GM12878 (cell line): ENCODE measurements at regions not wholly inside any gene's neighbourhood (a gene's known extent, or its start where the extent isn't known, plus 50 kb on each side); places are given as distances from the start of the nearest gene placed in this dataset.

Source experiments
- ATAC-seq: fragments of 200-7000 bp; cut with Tn5 transposase; 3 replicates; pipeline ENCODE4 v1.9.1; 2020; ENCODE audit warnings: mild to moderate bottlenecking, moderate library complexity
- BruUV-seq: library from RNA; stranded (reverse); fragments of 400-500 nt; replicated peaks from 2 replicates; lab custom pipeline; 2021; lab: Mats Ljungman, UMichigan
- CTCF ChIA-PET: fragments of 300-600 bp; sonication (Branson Sonifier 250); formaldehyde crosslinking; extraction: SDS; loops from one replicate; lab custom pipeline; 2021; ENCODE audit warnings: inconsistent platforms; lab: Yijun Ruan, JAX
- POLR2A ChIA-PET: fragments of 350-600 bp; formaldehyde crosslinking; extraction: SDS; loops from one replicate; lab custom pipeline; 2021; ENCODE audit warnings: inconsistent platforms; lab: Charles Lee
- RAD21 ChIA-PET: fragments of 300-600 bp; sonication (Branson Sonifier 250); formaldehyde crosslinking; loops from one replicate; lab custom pipeline; 2023; ENCODE audit warnings: antibody characterized with exemption; ENCODE audit not compliant: unreplicated experiment; lab: Charles Lee
- SMC1A ChIA-PET: fragments of 300-600 bp; sonication (Branson Sonifier 250); formaldehyde crosslinking; loops from one replicate; lab custom pipeline; 2023; ENCODE audit not compliant: unreplicated experiment, uncharacterized antibody; lab: Charles Lee
- DNase-seq: peaks from one replicate; pipeline ENCODE4 v3.0.0-alpha.2; 2011; ENCODE audit warnings: low read depth, low spot score
- FAIRE-seq: peaks from 3 replicates; lab custom pipeline; 2011; peaks lifted over from hg19 to GRCh38; lab: Jason Lieb, UNC
- H2AFZ ChIP-seq: 2 replicates; pipeline ENCODE4 v1.6.0; 2011; ENCODE audit warnings: low read depth, low read length, control low read depth; ENCODE audit not compliant: control insufficient read depth
- H3K27ac ChIP-seq: 2 replicates; pipeline ENCODE4 v1.5.1; 2011; ENCODE audit warnings: control low read depth; ENCODE audit not compliant: control insufficient read depth, insufficient read depth
- H3K27me3 ChIP-seq, 2 experiments: replicated peaks in 1 of 2; 2 replicates each; pipeline versions ENCODE4 v1.6.0 to v1.6.1; 2011; ENCODE audit warnings: low read length in 1 of 2; ENCODE audit not compliant: control insufficient read depth in 2 of 2, insufficient read depth in 2 of 2
- H3K36me3 ChIP-seq, 2 experiments: 2 replicates each; pipeline ENCODE4 v1.5.1; 2011; ENCODE audit warnings: low read length in 1 of 2; ENCODE audit not compliant: control insufficient read depth in 2 of 2, insufficient read depth in 2 of 2
- H3K4me1 ChIP-seq: 2 replicates; pipeline ENCODE4 v1.6.1; 2011; ENCODE audit warnings: mild to moderate bottlenecking, low read length, moderate library complexity, mixed read lengths; ENCODE audit not compliant: control insufficient read depth, insufficient read depth
- H3K4me2 ChIP-seq: 2 replicates; pipeline ENCODE4 v1.6.0; 2011; ENCODE audit warnings: control low read depth; ENCODE audit not compliant: control insufficient read depth, insufficient read depth
- H3K4me3 ChIP-seq: fragments of 200-600 bp; sonication (generic); 2 replicates; pipeline ENCODE4 v1.5.1; 2016
- H3K79me2 ChIP-seq: 2 replicates; pipeline ENCODE4 v1.6.0; 2011; ENCODE audit warnings: low read length; ENCODE audit not compliant: control insufficient read depth, insufficient read depth
- H3K9ac ChIP-seq: 2 replicates; pipeline ENCODE4 v1.8.0; 2011; ENCODE audit warnings: low read length, control low read depth, mixed read lengths; ENCODE audit not compliant: control insufficient read depth, insufficient read depth
- H3K9me3 ChIP-seq: replicated peaks from 3 replicates; pipeline ENCODE4 v1.5.1; 2011; ENCODE audit warnings: mild to moderate bottlenecking, low read length; ENCODE audit not compliant: control insufficient read depth, insufficient read depth
- H4K20me1 ChIP-seq: 2 replicates; pipeline ENCODE4 v1.6.0; 2011; ENCODE audit not compliant: control insufficient read depth, insufficient read depth
- BMI1 ChIP-seq: fragments of 450-650 bp; IDR thresholded peaks from 2 replicates; pipeline ENCODE4 v1.6.1; 2016; ENCODE audit warnings: mild to moderate bottlenecking, moderate library complexity, borderline replicate concordance
- MEF2B ChIP-seq: fragments of 450-650 bp; IDR thresholded peaks from 2 replicates; pipeline ENCODE4 v1.6.1; 2018; ENCODE audit warnings: mild to moderate bottlenecking, moderate library complexity; ENCODE audit not compliant: partially characterized antibody, poor library complexity, severe bottlenecking
- SMARCA5 ChIP-seq: fragments of 450-650 bp; IDR thresholded peaks from 2 replicates; pipeline ENCODE4 v1.6.1; 2017; ENCODE audit warnings: mild to moderate bottlenecking
- SUPT20H ChIP-seq: IDR thresholded peaks from 2 replicates; pipeline ENCODE4 v1.6.1; 2011; ENCODE audit warnings: low read depth, mild to moderate bottlenecking, low read length, moderate library complexity, borderline replicate concordance; ENCODE audit not compliant: control insufficient read depth
- TARDBP ChIP-seq: IDR thresholded peaks from 2 replicates; pipeline ENCODE4 v1.6.1; 2016; ENCODE audit warnings: borderline replicate concordance
- TCF12 ChIP-seq: IDR thresholded peaks from 2 replicates; pipeline ENCODE4 v1.6.1; 2011; ENCODE audit warnings: low read depth, mild to moderate bottlenecking, low read length
- WRNIP1 ChIP-seq: IDR thresholded peaks from 2 replicates; pipeline ENCODE4 v1.6.1; 2011; ENCODE audit warnings: low read depth, low read length, improper control_type of control experiment, borderline replicate concordance
- YY1 ChIP-seq: IDR thresholded peaks from 2 replicates; pipeline ENCODE4 v1.6.1; 2011; ENCODE audit warnings: low read depth, mild to moderate bottlenecking, low read length
- WGBS: methylation state at CpG from one replicate; pipeline ENCODE4 v1.1.6; 2016; ENCODE audit warnings: low lambda C conversion rate; ENCODE audit not compliant: insufficient replicate concordance, insufficient coverage; ENCODE audit errors: missing lambda C conversion rate; 5-methylcytosine and 5-hydroxymethylcytosine counted together
- in situ Hi-C: fragments of 300-500 bp; cut with MboI; formaldehyde crosslinking; loops from 9 replicates; pipeline ENCODE4 v1.14.3; 2018; ENCODE audit warnings: mixed read lengths
- intact Hi-C: fragments of 100-400 bp; cut with micrococcal nuclease; formaldehyde crosslinking; loops from one replicate; pipeline ENCODE4 v1.14.2; 2022; ENCODE audit not compliant: unreplicated experiment
- TF ChIP-seq, protein P1 (sequence below): fragments of 150-350 bp; IDR thresholded peaks from 2 replicates; pipeline ENCODE4 v1.6.1; 2014; ENCODE audit warnings: mild to moderate bottlenecking, low read depth, low read length
- TF ChIP-seq, protein P2 (sequence below): fragments of 450-650 bp; IDR thresholded peaks from 2 replicates; pipeline ENCODE4 v1.6.1; 2016; ENCODE audit warnings: mild to moderate bottlenecking, moderate library complexity, borderline replicate concordance
- TF ChIP-seq, protein P3 (sequence below): fragments of 150-350 bp; IDR thresholded peaks from 2 replicates; pipeline ENCODE4 v1.6.1; 2016; ENCODE audit warnings: low read depth, low read length
- TF ChIP-seq, protein P4 (sequence below), 3 experiments: IDR thresholded peaks in 2 of 3; conservative IDR thresholded peaks in 1 of 3; 2 replicates each; pipeline ENCODE4 v1.5.1; 2011; ENCODE audit warnings: low read depth in 3 of 3, low read length in 3 of 3, mild to moderate bottlenecking in 3 of 3, control low read depth in 2 of 3, moderate library complexity in 2 of 3, inconsistent platforms in 1 of 3, mixed read lengths in 1 of 3; ENCODE audit not compliant: control insufficient read depth in 2 of 3, insufficient read depth in 1 of 3; ENCODE audit errors: extremely low read depth in 1 of 3

DNA sequence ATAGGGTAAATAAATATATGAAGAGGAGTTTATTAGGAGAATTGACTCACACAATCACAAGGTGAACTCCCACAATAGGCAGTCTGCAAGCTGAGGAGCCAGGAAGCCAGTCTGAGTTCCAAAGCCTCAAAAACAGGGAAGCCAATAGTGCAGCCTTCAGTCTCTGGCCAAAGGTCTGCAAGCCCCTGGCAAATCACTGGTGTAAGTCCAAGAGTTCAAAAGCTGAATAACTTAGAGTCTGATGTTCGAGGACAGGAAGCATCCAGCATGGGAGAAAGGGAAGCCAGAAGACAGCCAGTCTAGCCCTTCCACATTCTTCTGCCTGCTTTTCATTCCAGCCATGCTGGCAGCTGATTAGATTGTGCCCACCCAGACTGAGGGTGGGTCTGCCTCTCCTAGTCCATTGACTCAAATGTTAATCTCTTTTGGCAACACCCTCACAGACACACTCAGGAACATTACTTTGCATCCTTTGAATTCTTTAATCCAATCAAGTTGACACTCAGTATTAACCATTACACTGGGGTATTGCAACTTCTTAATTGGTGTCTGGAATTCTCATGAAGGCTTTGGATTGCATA lies 736.5 kb upstream of the LMO3 start:
- CTCF ChIA-PET: no interaction called here
- in situ Hi-C loops: no loop called here
- no peak overlapping the region for H3K4me3 ChIP-seq
- 0% methylated on average over 1 of the region's 1 CpG for WGBS
- H3K27ac ChIP-seq: no peak overlapping the region
- ATAC-seq: no peak
- DNase-seq: no peak
- H4K20me1 ChIP-seq: no peaks in the 10 kb centered on the region
- FAIRE-seq: no peak
- no peak overlapping the region for H3K4me2 ChIP-seq
- intact Hi-C loops: no loop called here
- H3K36me3 ChIP-seq: no peaks in the 10 kb centered on the region
- no peaks in the 10 kb centered on the region for H3K27me3 ChIP-seq
- no peaks in the 10 kb centered on the region for H3K4me1 ChIP-seq
- TF ChIP-seq, protein P1, sequence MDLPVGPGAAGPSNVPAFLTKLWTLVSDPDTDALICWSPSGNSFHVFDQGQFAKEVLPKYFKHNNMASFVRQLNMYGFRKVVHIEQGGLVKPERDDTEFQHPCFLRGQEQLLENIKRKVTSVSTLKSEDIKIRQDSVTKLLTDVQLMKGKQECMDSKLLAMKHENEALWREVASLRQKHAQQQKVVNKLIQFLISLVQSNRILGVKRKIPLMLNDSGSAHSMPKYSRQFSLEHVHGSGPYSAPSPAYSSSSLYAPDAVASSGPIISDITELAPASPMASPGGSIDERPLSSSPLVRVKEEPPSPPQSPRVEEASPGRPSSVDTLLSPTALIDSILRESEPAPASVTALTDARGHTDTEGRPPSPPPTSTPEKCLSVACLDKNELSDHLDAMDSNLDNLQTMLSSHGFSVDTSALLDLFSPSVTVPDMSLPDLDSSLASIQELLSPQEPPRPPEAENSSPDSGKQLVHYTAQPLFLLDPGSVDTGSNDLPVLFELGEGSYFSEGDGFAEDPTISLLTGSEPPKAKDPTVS: no peak
- TF ChIP-seq SMARCA5 (no peak), TARDBP (no peak), MEF2B (no peak), TCF12 (no peak), WRNIP1 (no peak), BMI1 (no peak), SUPT20H (no peak), YY1 (no peak)
- TF ChIP-seq, protein P2, sequence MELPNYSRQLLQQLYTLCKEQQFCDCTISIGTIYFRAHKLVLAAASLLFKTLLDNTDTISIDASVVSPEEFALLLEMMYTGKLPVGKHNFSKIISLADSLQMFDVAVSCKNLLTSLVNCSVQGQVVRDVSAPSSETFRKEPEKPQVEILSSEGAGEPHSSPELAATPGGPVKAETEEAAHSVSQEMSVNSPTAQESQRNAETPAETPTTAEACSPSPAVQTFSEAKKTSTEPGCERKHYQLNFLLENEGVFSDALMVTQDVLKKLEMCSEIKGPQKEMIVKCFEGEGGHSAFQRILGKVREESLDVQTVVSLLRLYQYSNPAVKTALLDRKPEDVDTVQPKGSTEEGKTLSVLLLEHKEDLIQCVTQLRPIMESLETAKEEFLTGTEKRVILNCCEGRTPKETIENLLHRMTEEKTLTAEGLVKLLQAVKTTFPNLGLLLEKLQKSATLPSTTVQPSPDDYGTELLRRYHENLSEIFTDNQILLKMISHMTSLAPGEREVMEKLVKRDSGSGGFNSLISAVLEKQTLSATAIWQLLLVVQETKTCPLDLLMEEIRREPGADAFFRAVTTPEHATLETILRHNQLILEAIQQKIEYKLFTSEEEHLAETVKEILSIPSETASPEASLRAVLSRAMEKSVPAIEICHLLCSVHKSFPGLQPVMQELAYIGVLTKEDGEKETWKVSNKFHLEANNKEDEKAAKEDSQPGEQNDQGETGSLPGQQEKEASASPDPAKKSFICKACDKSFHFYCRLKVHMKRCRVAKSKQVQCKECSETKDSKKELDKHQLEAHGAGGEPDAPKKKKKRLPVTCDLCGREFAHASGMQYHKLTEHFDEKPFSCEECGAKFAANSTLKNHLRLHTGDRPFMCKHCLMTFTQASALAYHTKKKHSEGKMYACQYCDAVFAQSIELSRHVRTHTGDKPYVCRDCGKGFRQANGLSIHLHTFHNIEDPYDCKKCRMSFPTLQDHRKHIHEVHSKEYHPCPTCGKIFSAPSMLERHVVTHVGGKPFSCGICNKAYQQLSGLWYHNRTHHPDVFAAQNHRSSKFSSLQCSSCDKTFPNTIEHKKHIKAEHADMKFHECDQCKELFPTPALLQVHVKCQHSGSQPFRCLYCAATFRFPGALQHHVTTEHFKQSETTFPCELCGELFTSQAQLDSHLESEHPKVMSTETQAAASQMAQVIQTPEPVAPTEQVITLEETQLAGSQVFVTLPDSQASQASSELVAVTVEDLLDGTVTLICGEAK: no peak
- TF ChIP-seq, protein P3, sequence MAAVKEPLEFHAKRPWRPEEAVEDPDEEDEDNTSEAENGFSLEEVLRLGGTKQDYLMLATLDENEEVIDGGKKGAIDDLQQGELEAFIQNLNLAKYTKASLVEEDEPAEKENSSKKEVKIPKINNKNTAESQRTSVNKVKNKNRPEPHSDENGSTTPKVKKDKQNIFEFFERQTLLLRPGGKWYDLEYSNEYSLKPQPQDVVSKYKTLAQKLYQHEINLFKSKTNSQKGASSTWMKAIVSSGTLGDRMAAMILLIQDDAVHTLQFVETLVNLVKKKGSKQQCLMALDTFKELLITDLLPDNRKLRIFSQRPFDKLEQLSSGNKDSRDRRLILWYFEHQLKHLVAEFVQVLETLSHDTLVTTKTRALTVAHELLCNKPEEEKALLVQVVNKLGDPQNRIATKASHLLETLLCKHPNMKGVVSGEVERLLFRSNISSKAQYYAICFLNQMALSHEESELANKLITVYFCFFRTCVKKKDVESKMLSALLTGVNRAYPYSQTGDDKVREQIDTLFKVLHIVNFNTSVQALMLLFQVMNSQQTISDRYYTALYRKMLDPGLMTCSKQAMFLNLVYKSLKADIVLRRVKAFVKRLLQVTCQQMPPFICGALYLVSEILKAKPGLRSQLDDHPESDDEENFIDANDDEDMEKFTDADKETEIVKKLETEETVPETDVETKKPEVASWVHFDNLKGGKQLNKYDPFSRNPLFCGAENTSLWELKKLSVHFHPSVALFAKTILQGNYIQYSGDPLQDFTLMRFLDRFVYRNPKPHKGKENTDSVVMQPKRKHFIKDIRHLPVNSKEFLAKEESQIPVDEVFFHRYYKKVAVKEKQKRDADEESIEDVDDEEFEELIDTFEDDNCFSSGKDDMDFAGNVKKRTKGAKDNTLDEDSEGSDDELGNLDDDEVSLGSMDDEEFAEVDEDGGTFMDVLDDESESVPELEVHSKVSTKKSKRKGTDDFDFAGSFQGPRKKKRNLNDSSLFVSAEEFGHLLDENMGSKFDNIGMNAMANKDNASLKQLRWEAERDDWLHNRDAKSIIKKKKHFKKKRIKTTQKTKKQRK: no peak
- TF ChIP-seq, protein P4, sequence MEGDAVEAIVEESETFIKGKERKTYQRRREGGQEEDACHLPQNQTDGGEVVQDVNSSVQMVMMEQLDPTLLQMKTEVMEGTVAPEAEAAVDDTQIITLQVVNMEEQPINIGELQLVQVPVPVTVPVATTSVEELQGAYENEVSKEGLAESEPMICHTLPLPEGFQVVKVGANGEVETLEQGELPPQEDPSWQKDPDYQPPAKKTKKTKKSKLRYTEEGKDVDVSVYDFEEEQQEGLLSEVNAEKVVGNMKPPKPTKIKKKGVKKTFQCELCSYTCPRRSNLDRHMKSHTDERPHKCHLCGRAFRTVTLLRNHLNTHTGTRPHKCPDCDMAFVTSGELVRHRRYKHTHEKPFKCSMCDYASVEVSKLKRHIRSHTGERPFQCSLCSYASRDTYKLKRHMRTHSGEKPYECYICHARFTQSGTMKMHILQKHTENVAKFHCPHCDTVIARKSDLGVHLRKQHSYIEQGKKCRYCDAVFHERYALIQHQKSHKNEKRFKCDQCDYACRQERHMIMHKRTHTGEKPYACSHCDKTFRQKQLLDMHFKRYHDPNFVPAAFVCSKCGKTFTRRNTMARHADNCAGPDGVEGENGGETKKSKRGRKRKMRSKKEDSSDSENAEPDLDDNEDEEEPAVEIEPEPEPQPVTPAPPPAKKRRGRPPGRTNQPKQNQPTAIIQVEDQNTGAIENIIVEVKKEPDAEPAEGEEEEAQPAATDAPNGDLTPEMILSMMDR (IDR thresholded peaks at IDR 0.05 in 2 of 3, conservative IDR thresholded peaks at IDR 0.05 in 1 of 3; ENCODE audit: control insufficient read depth in 2 of 3, extremely low read depth in 1 of 3, insufficient read depth in 1 of 3, low read depth in 3 of 3, low read length in 3 of 3): no peak
- TF ChIP-seq, all 136 proteins: peak for 0
- no peak overlapping the region for H3K9ac ChIP-seq
- POLR2A ChIA-PET: no interaction called here
- RAD21 ChIA-PET: no interaction called here
- H2AFZ ChIP-seq: no peak overlapping the region
- no peaks in the 10 kb centered on the region for H3K79me2 ChIP-seq
- no peaks in the 10 kb centered on the region; the same call in 2 of the 3 replicates for H3K9me3 ChIP-seq
- no TSS peak for BruUV-seq
- SMC1A ChIA-PET: no interaction called here
